ENCODE measurements at regions not wholly inside any gene's neighbourhood (a gene's known extent, or its start where the extent isn't known, plus 50 kb on each side); places are given as distances from the start of the nearest gene placed in this dataset.

GRCh38 chr2:48844417-48845155 lies 89.1 kb upstream of the LHCGR start:
- peaks cover 9% of the 10 kb centered on the region for H3K27me3 Mint-ChIP-seq (ENCODE audit: low read depth)
- no peaks in the 10 kb centered on the region for H3K36me3 Mint-ChIP-seq (ENCODE audit: insufficient read depth in 2 of 2)
- ATAC-seq (replicated peaks in 1 of 2): no peak

GRCh38 chr2:48841126-48841525 lies 85.6 kb upstream of the LHCGR start:
- H3K27ac Mint-ChIP-seq: no peak overlapping the region

More at GRCh38 chr2:48844417-48845155, 89.1 kb upstream of the LHCGR start:
- H3K27ac Mint-ChIP-seq: no peak overlapping the region
- no peak for DNase-seq
- no peaks in the 10 kb centered on the region for H3K4me1 Mint-ChIP-seq (ENCODE audit: low read depth)
- H3K4me3 Mint-ChIP-seq: no peak overlapping the region
- H3K9me3 Mint-ChIP-seq: peaks cover 1 to 2% of the 10 kb centered on the region in 2 donors

GRCh38 chr2:48838029-48838428 lies 82.5 kb upstream of the LHCGR start:
- DNase-seq (no peak), ATAC-seq (replicated peaks in 1 of 2) (no peak)
- Mint-ChIP-seq H3K4me3 (no peak overlapping the region), H3K36me3 (ENCODE audit: insufficient read depth in 2 of 2) (no peaks in the 10 kb centered on the region), H3K27me3 (ENCODE audit: low read depth) (no peaks in the 10 kb centered on the region), H3K9me3 (peaks cover 0 to 8% of the 10 kb centered on the region in 2 donors), H3K4me1 (ENCODE audit: low read depth) (no peaks in the 10 kb centered on the region), H3K27ac (no peak overlapping the region)

More at GRCh38 chr2:48841126-48841525, 85.6 kb upstream of the LHCGR start:
- Mint-ChIP-seq H3K4me3 (no peak overlapping the region), H3K36me3 (ENCODE audit: insufficient read depth in 2 of 2) (no peaks in the 10 kb centered on the region), H3K9me3 (peaks cover 2 to 7% of the 10 kb centered on the region in 2 donors), H3K4me1 (ENCODE audit: low read depth) (no peaks in the 10 kb centered on the region), H3K27me3 (ENCODE audit: low read depth) (peaks cover 9% of the 10 kb centered on the region)
- DNase-seq (no peak), ATAC-seq (replicated peaks in 1 of 2) (no peak)

GRCh38 chr2:48829569-48829968 lies 74.0 kb upstream of the LHCGR start:
- Mint-ChIP-seq H3K27me3 (ENCODE audit: low read depth) (no peaks in the 10 kb centered on the region), H3K36me3 (ENCODE audit: insufficient read depth in 2 of 2) (no peaks in the 10 kb centered on the region), H3K27ac (no peak overlapping the region), H3K9me3 (peaks cover 3 to 9% of the 10 kb centered on the region in 2 donors), H3K4me1 (ENCODE audit: low read depth) (no peaks in the 10 kb centered on the region), H3K4me3 (no peak overlapping the region)
- no peak for DNase-seq
- ATAC-seq (replicated peaks in 1 of 2): no peak

- ATAC-seq (replicated peaks in 1 of 2) (no peak), DNase-seq (no peak)
- no peak overlapping the region for H3K4me3 Mint-ChIP-seq
- no peak overlapping the region for H3K27ac Mint-ChIP-seq
- H3K9me3 Mint-ChIP-seq: peaks cover 3 to 9% of the 10 kb centered on the region in 2 donors
- no peaks in the 10 kb centered on the region for H3K27me3 Mint-ChIP-seq (ENCODE audit: low read depth)
- H3K4me1 Mint-ChIP-seq (ENCODE audit: low read depth): no peaks in the 10 kb centered on the region
- H3K36me3 Mint-ChIP-seq (ENCODE audit: insufficient read depth in 2 of 2): no peaks in the 10 kb centered on the region
Observed at GRCh38 chr2:48829036-48829435, 73.5 kb upstream of the LHCGR start.

- Mint-ChIP-seq H3K27ac (no peak overlapping the region), H3K9me3 (peaks cover 3 to 7% of the 10 kb centered on the region in 2 donors), H3K4me1 (ENCODE audit: low read depth) (no peaks in the 10 kb centered on the region), H3K36me3 (ENCODE audit: insufficient read depth in 2 of 2) (no peaks in the 10 kb centered on the region), H3K27me3 (ENCODE audit: low read depth) (no peaks in the 10 kb centered on the region), H3K4me3 (no peak overlapping the region)
- DNase-seq: no peak
- ATAC-seq (replicated peaks in 1 of 2): no peak
Observed at GRCh38 chr2:48826986-48827385, 71.5 kb upstream of the LHCGR start.

- H3K36me3 Mint-ChIP-seq (ENCODE audit: insufficient read depth in 2 of 2): no peaks in the 10 kb centered on the region
- ATAC-seq (replicated peaks in 1 of 2): no peak
- DNase-seq: no peak
- H3K4me1 Mint-ChIP-seq (ENCODE audit: low read depth): no peaks in the 10 kb centered on the region
- H3K4me3 Mint-ChIP-seq: no peak overlapping the region
- no peaks in the 10 kb centered on the region for H3K27me3 Mint-ChIP-seq (ENCODE audit: low read depth)
- H3K27ac Mint-ChIP-seq: no peak overlapping the region
- peaks cover 0 to 4% of the 10 kb centered on the region in 2 donors for H3K9me3 Mint-ChIP-seq
Observed at GRCh38 chr2:48824116-48824515, 68.6 kb upstream of the LHCGR start.

- Mint-ChIP-seq H3K27me3 (ENCODE audit: low read depth) (peaks cover 4% of the 10 kb centered on the region), H3K27ac (no peak overlapping the region), H3K9me3 (peaks cover 0 to 1% of the 10 kb centered on the region in 2 donors), H3K36me3 (ENCODE audit: insufficient read depth in 2 of 2) (no peaks in the 10 kb centered on the region), H3K4me1 (ENCODE audit: low read depth) (no peaks in the 10 kb centered on the region), H3K4me3 (no peak overlapping the region)
- DNase-seq (no peak), ATAC-seq (replicated peaks in 1 of 2) (no peak)
Observed at GRCh38 chr2:48819206-48819735, 63.7 kb upstream of the LHCGR start.

GRCh38 chr2:48817355-48817754 lies 61.8 kb upstream of the LHCGR start:
- no peak for DNase-seq
- no peaks in the 10 kb centered on the region for H3K36me3 Mint-ChIP-seq (ENCODE audit: insufficient read depth in 2 of 2)
- no peak for ATAC-seq (replicated peaks in 1 of 2)
- peaks cover 0 to 1% of the 10 kb centered on the region in 2 donors for H3K9me3 Mint-ChIP-seq
- H3K27me3 Mint-ChIP-seq (ENCODE audit: low read depth): peaks cover 4% of the 10 kb centered on the region
- H3K27ac Mint-ChIP-seq: no peak overlapping the region
- H3K4me1 Mint-ChIP-seq (ENCODE audit: low read depth): no peaks in the 10 kb centered on the region
- H3K4me3 Mint-ChIP-seq: no peak overlapping the region

- Mint-ChIP-seq H3K4me3 (no peak overlapping the region), H3K36me3 (ENCODE audit: insufficient read depth in 2 of 2) (no peaks in the 10 kb centered on the region), H3K27me3 (ENCODE audit: low read depth) (no peaks in the 10 kb centered on the region), H3K9me3 (peaks cover 1% of the 10 kb centered on the region in 2 donors), H3K4me1 (ENCODE audit: low read depth) (no peaks in the 10 kb centered on the region), H3K27ac (no peak overlapping the region)
- DNase-seq: no peak
- ATAC-seq (replicated peaks in 1 of 2): no peak
Observed at GRCh38 chr2:48812416-48812815, 56.9 kb upstream of the LHCGR start.

- Mint-ChIP-seq H3K9me3 (peaks cover 1% of the 10 kb centered on the region in 2 donors), H3K36me3 (ENCODE audit: insufficient read depth in 2 of 2) (no peaks in the 10 kb centered on the region), H3K27me3 (ENCODE audit: low read depth) (no peaks in the 10 kb centered on the region), H3K27ac (no peak overlapping the region), H3K4me1 (ENCODE audit: low read depth) (no peaks in the 10 kb centered on the region), H3K4me3 (no peak overlapping the region)
- DNase-seq: no peak
- ATAC-seq (replicated peaks in 1 of 2): no peak
Observed at GRCh38 chr2:48808311-48808710, 52.8 kb upstream of the LHCGR start.

Measured in activated T-cell treated with anti-CD3 and anti-CD28 coated beads, Interleukin-2, amount 50 U/mL, for 72 hours (primary cell).